ENCODE measurements at regions not wholly inside any gene's neighbourhood (a gene's known extent, or its start where the extent isn't known, plus 50 kb on each side); places are given as distances from the start of the nearest gene placed in this dataset.
"Not testable (repeated sequence)": the region's sequence is repeated elsewhere in the genome, so short reads cannot be mapped to it uniquely, and the experiment has no call there.

- no peak for DNase-seq (ENCODE audit: extremely low spot score, unreplicated experiment)
- no peaks in the 10 kb centered on the region for H3K4me1 Mint-ChIP-seq (ENCODE audit: unreplicated experiment)
- TF ChIP-seq, protein P1, sequence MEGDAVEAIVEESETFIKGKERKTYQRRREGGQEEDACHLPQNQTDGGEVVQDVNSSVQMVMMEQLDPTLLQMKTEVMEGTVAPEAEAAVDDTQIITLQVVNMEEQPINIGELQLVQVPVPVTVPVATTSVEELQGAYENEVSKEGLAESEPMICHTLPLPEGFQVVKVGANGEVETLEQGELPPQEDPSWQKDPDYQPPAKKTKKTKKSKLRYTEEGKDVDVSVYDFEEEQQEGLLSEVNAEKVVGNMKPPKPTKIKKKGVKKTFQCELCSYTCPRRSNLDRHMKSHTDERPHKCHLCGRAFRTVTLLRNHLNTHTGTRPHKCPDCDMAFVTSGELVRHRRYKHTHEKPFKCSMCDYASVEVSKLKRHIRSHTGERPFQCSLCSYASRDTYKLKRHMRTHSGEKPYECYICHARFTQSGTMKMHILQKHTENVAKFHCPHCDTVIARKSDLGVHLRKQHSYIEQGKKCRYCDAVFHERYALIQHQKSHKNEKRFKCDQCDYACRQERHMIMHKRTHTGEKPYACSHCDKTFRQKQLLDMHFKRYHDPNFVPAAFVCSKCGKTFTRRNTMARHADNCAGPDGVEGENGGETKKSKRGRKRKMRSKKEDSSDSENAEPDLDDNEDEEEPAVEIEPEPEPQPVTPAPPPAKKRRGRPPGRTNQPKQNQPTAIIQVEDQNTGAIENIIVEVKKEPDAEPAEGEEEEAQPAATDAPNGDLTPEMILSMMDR (IDR thresholded peaks at IDR 0.05) = no peak
- H3K9me3 Mint-ChIP-seq (ENCODE audit: unreplicated experiment) = peaks cover 28% of the 10 kb centered on the region
- H3K36me3 Mint-ChIP-seq (ENCODE audit: unreplicated experiment) = no peaks in the 10 kb centered on the region
- no peaks in the 10 kb centered on the region for H3K27me3 Mint-ChIP-seq (ENCODE audit: unreplicated experiment)
- no peak overlapping the region for H3K4me3 Mint-ChIP-seq (ENCODE audit: unreplicated experiment)
- no peak overlapping the region for H3K27ac Mint-ChIP-seq (ENCODE audit: unreplicated experiment)
Observed at GRCh38 chr2:57022496-57022895, 838.7 kb downstream of the CCDC85A start.

DNA sequence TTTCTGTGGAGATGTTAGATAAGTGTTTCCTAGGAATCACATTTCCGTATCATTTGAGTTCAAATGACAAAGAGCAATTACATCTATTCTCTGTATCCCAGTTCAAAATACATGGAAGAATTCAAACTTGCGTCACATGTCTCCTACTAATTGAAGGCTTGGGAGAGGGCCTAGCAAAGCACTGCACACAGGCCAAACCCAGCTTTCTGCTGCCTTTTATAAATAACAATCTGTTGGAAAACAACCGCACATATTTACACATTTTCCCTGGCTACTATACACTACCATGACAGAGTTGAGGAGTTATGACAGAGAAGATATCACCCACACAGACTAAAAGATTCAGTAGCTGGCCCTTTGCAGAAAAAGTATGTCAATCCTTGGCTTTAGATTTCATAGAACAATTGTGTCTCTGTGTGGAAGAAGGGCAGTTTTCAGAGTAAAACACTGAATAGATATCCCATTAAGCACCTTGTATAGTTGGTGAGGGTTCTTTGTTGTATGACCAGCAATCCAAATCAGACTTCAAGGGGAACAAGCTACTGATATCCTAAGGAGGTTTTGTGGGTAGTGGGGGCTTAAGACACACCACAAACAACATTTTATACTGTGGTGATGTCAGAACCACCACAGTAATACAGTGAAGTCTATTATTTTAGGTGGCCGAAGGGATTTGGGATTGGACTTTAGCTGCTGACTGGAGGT lies 861.3 kb downstream of the CCDC85A start:
- Mint-ChIP-seq H3K4me3 (ENCODE audit: unreplicated experiment) (no peak overlapping the region), H3K27me3 (ENCODE audit: unreplicated experiment) (peaks cover 3% of the 10 kb centered on the region), H3K27ac (ENCODE audit: unreplicated experiment) (no peak overlapping the region), H3K36me3 (ENCODE audit: unreplicated experiment) (no peaks in the 10 kb centered on the region), H3K4me1 (ENCODE audit: unreplicated experiment) (no peaks in the 10 kb centered on the region), H3K9me3 (ENCODE audit: unreplicated experiment) (no peaks in the 10 kb centered on the region)
- TF ChIP-seq, protein P1 (IDR thresholded peaks at IDR 0.05) = no peak
- DNase-seq (ENCODE audit: extremely low spot score, unreplicated experiment) = no peak

- DNase-seq (ENCODE audit: extremely low spot score, unreplicated experiment) = no peak
- no peaks in the 10 kb centered on the region for H3K9me3 Mint-ChIP-seq (ENCODE audit: unreplicated experiment)
- H3K36me3 Mint-ChIP-seq (ENCODE audit: unreplicated experiment) = no peaks in the 10 kb centered on the region
- H3K27me3 Mint-ChIP-seq (ENCODE audit: unreplicated experiment) = peaks cover 6% of the 10 kb centered on the region
- no peak overlapping the region for H3K4me3 Mint-ChIP-seq (ENCODE audit: unreplicated experiment)
- no peak overlapping the region for H3K27ac Mint-ChIP-seq (ENCODE audit: unreplicated experiment)
- no peaks in the 10 kb centered on the region for H3K4me1 Mint-ChIP-seq (ENCODE audit: unreplicated experiment)
- TF ChIP-seq, protein P1 (IDR thresholded peaks at IDR 0.05) = no peak
Observed at GRCh38 chr2:57049273-57049672, 865.5 kb downstream of the CCDC85A start.

- Mint-ChIP-seq H3K27ac (ENCODE audit: unreplicated experiment) (no peak overlapping the region), H3K36me3 (ENCODE audit: unreplicated experiment) (no peaks in the 10 kb centered on the region), H3K9me3 (ENCODE audit: unreplicated experiment) (no peaks in the 10 kb centered on the region), H3K4me1 (ENCODE audit: unreplicated experiment) (no peaks in the 10 kb centered on the region), H3K4me3 (ENCODE audit: unreplicated experiment) (no peak overlapping the region), H3K27me3 (ENCODE audit: unreplicated experiment) (peaks cover 6% of the 10 kb centered on the region)
- TF ChIP-seq, protein P1 (IDR thresholded peaks at IDR 0.05) = no peak
- no peak for DNase-seq (ENCODE audit: extremely low spot score, unreplicated experiment)
Observed at GRCh38 chr2:57050007-57050406, 866.2 kb downstream of the CCDC85A start.

DNA sequence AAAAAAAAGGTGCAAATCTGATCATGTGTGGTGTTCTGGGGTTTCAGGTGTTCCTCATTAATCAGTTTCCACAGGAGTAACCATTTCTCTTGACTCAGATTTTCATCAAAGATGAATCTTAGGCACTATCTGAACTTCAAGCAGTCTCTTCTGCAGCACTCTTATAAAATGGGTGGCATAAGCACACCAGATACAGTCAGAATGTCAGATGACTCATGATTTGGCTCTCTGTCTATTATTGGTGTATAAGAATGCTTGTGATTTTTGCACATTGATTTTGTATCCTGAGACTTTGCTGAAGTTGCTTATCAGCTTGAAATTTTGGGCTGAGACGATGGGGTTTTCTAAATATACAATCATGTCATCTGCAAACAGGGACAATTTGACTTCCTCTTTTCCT lies 882.5 kb downstream of the CCDC85A start:
- H3K27me3 Mint-ChIP-seq (ENCODE audit: unreplicated experiment) = peaks cover 13% of the 10 kb centered on the region
- H3K4me1 Mint-ChIP-seq (ENCODE audit: unreplicated experiment); DNase-seq (ENCODE audit: extremely low spot score, unreplicated experiment); H3K36me3 Mint-ChIP-seq (ENCODE audit: unreplicated experiment); H3K27ac Mint-ChIP-seq (ENCODE audit: unreplicated experiment); H3K9me3 Mint-ChIP-seq (ENCODE audit: unreplicated experiment); H3K4me3 Mint-ChIP-seq (ENCODE audit: unreplicated experiment): not testable (repeated sequence)
